Lung microvascular endothelial cell (primary cell): ENCODE measurements at regions not wholly inside any gene's neighbourhood (a gene's known extent, or its start where the extent isn't known, plus 50 kb on each side); places are given as distances from the start of the nearest gene placed in this dataset.

Experiments
- DNase-seq, 2 donors: peaks; one replicate each; pipeline versions ENCODE4 v3.0.0 to v3.0.0-alpha.2; 2010; ENCODE audit warnings: low read depth in 2 of 2

- DNase-seq = no peak
Measured at GRCh38 chr19:30170081-30170480, 202.1 kb upstream of the ZNF536 start.

DNA sequence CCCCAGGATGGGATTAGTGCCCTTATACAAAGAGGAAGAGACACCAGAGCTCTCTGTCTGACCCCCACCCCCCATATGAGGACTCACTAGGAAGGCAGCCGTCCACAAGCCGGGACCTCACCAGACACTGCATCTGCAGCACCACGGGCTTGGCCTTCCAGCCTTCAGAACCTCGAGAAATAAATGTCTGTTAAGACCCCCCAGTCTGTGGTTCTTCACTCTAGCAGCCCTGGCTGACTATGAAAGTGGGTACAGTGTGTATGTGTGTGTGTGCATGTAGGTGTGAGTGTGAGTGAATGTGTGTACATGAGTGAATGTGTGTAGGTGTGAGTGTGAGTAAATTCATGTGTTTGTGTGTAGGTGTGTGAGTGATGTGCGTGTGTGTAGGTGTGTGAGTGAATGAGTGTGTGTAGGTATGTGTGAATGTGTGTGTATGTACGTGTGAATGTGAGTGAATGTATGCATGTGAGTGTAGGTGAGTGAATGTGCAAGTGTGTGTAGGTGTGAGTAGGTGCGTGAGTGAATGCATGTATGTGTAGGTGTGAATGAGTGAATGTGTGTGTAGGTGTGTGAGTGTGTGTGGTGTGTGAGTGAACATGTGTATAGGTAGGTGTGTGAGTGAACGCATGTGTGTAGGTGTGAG, 201.6 kb upstream of the ZNF536 start:
- no peak for DNase-seq

- no peak for DNase-seq
Measured at GRCh38 chr19:30171138-30171635, 201.0 kb upstream of the ZNF536 start.

GRCh38 chr19:30171795-30172612, 200.2 kb upstream of the ZNF536 start:
- no peak for DNase-seq

GRCh38 chr19:30172613-30173242, 199.5 kb upstream of the ZNF536 start:
- DNase-seq = no peak

GRCh38 chr19:30173593-30174356, 198.4 kb upstream of the ZNF536 start:
- DNase-seq = no peak

DNA sequence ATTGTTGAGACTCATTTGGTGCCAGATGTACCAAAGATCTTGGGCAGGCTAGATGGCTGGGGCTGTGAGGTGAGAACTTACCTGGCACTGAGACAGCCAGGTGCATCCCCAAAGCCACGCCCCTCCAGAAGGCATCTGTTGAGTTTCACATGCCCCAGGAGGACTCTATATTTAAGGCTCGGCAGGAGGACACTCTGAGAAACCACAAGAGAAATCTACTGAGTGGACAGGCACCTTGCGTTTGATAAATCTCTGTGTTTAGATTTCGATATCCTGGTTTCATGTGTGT, 197.9 kb upstream of the ZNF536 start:
- DNase-seq = no peak

- DNase-seq = no peak
Measured at GRCh38 chr19:30174791-30175190, 197.4 kb upstream of the ZNF536 start.

- no peak for DNase-seq
Measured at GRCh38 chr19:30175987-30176386, 196.2 kb upstream of the ZNF536 start.

GRCh38 chr19:30178721-30179402, 193.3 kb upstream of the ZNF536 start:
- DNase-seq = no peak

GRCh38 chr19:30180691-30181090, 191.5 kb upstream of the ZNF536 start:
- no peak for DNase-seq

DNA sequence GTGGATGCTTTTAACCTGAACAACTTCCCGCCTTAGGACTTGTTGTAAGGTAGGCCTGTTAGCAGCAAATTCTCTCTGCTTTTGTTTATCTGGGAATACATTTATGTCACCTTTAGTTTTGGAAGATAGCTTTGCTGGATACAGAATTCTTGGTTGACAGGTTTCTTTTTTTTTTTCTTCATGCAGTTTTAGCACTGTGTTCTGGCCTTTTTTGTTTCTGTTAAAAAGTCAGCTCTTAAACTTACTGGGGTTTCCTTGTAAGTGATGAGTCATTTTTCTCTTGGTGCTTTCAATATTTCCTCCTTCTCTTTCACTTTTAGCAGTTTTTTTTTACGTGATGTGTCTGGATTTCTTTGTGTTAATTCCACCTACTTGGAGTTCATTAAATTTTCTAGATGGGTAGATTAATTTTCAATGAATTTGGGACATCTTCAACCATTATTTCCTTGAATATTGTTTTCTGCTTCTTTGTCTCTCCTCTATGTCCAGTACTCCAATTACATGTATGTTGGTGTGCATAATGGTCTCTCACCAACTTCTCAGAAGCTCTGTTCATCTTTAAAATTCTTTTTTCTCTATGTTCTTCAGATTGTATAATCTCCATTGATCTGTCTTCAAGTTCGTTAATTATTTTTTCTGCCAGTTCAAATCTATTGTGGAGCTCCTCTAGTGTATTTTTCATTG, 188.2 kb upstream of the ZNF536 start:
- no peak for DNase-seq

DNA sequence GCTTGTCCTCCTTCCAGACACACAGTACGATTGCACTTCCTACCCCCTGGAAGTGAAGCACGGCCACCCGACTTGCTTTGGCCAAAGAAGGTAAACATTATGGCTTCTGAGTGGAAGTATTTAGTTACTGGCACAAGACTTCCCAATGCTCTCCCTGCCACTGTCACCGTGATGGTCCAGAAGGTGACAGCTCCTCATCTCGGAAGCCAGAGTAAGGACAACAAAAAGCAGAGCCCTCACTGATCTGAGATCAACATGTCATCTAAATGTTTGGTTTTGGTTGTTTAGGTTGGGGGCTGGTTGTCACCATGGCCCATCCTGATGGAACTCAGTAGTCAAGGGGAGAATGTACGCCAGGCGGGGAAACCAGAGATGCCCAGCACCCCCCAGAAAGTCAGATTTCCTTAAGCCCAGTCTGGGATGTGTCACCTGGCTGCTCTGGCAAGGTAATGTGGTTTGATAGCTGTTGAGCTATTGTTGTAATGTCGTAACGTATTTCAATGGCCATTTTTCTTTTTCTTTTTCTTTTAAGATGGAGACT, 170.1 kb upstream of the ZNF536 start:
- DNase-seq = no peak

DNA sequence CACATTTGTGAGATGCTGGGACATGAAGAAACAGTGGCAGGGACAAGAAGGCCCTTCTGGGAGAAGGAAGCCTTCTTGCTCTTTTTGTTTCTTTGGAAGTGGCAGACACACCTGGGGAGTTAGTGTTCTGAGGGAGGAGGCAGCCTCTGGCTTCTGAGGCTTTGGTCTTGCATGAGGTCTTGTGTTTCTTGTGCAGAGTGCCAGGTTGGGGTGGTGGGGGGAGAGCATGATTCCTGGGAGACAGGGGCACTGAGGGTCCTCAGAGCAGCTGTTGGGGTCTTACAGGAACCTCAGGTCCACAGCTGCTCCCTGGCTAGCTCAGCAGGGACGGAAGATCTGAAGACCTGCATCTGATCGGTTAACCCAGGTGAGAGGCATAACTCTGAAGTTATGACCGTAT, 167.5 kb upstream of the ZNF536 start:
- DNase-seq = no peak

DNA sequence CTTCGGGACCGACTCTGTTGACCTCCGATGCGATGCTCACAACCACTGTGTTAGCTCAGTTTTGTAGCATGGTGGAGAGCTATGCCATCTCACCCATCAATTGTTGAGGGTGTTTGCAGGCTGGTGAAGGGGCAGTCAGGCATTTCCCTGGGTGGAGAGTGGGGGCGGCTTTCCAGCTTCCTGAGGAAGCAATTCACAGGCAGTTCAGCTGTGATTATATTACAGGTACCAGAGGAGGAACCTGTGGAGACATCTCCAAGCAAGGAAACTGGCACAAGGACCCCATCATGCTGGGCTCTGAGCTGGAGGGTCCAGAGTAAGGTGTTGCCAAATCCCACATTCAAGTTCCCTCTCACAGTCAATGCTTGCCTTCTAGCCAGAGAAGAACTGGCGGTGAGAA, 166.0 kb upstream of the ZNF536 start:
- no peak for DNase-seq

- DNase-seq = no peak
Measured at GRCh38 chr19:30207357-30207756, 164.8 kb upstream of the ZNF536 start.

DNA sequence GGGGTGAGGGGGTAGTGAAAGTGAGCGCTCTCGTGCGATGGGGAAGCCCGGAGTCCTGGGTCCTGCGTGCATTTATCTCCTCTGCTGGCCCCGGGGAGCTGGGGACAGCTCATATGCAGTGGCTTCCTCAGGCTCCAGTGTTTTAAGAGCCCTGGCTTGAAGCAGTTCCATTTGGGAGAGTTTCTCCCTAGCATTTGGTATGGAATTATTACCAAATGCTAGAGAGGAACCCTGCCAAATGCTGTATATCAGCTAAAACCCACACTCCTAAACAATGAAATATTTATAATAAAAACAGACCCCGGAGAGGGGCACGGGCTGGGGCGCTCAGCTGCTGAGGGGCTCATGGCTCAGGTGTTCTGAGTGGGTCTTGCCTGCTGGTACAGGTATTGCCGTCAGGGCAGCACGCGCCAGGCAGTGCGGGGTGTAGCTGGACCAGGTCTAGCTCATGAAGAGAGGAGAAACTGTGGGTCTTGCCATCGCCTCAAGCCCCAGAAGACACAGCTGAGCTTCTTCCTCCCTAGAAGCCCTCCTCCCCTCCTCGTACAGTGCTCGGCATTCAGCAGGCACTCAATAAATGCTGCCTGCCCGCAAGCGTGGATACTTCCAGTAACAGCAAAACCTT, 163.6 kb upstream of the ZNF536 start:
- DNase-seq = no peak

DNA sequence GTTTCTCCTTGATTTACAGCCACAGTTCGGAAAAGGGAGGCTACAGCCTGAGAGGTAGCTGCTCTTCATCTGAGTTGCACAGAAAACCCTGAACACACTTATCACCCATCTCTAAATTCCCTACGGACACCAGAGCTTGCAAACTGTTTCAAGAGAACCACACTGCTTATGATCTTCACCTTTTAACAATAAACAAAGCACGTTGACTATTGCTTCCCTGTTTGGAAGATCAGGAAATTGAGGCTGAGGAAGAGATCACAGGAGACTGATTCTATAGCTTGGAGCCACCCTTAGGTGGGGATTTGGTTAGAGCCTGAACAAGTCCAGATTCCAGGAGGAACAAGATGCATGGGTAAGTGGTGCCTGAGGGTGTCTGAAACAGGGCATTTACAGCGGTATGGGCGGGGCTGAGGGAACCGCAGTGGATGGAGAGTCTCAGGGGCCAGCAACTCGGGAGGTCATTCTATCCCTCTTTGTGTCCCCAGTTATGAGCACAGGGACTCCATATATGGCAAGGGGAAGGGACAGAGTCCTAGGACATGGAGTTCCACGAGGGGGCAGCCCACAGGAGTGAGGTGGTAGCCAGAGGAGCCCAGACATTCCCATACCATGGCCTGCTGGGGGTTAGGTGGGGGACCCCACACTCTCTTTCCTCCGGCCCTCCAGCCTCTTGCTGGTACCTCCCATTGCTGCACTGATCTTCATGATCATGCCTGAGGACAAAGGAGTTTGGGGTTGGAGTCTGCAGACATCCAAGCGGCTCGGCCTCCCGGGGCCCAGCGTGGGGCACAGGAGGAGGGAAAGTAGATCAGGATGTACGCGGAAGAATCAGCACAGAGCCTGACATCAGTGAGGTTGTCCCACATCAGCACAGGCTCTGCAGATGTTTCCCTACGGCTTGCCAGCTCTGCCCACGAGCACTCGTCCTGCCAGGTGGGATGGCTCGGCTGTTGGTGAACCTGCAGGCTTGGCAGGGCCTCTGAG, 162.3 kb upstream of the ZNF536 start:
- DNase-seq = no peak

DNA sequence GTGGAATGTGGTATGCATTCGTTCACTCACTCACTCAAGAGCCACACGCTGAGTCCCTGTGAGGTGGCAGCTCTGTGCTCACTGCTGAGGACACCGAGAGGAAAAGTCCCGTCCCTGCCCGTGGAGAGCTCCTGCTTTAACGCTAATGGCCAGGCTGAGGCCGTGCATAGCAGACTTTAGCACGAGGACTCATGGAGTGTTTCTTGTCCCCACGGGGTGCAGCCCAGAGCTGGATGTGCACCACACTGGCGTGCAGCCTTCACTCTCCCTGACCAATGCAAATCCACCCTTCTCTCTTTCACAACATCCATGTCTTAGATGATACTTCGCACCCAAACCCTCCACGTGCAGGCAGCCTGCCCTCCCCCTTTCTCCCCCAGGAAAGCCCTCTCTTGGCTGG, 159.6 kb upstream of the ZNF536 start:
- DNase-seq = no peak
